Colonic mucosa (tissue), 4 donors: ENCODE measurements at regions not wholly inside any gene's neighbourhood (a gene's known extent, or its start where the extent isn't known, plus 50 kb on each side); places are given as distances from the start of the nearest gene placed in this dataset.

Source experiments
- DNase-seq: peaks from one replicate; pipeline ENCODE4 v3.0.0-alpha.2; 2020
- H3K27ac ChIP-seq: fragments of 200-600 bp; one replicate; pipeline ENCODE4 v1.8.0; 2021
- H3K27me3 ChIP-seq: fragments of 200-600 bp; one replicate; pipeline ENCODE4 v1.8.0; 2021
- H3K36me3 ChIP-seq: fragments of 200-600 bp; one replicate; pipeline ENCODE4 v1.8.0; 2021
- H3K4me1 ChIP-seq: fragments of 200-600 bp; one replicate; pipeline ENCODE4 v1.8.0; 2021; ENCODE audit warnings: mild to moderate bottlenecking
- H3K4me3 ChIP-seq: fragments of 200-600 bp; one replicate; pipeline ENCODE4 v1.8.0; 2021
- H3K9ac ChIP-seq, 2 donors: one replicate each; pipeline ENCODE4 v1.7.0; 2013; ENCODE audit warnings: control low read depth in 2 of 2, low read depth in 2 of 2, low read length in 2 of 2
- H3K9me3 ChIP-seq: fragments of 200-600 bp; one replicate; pipeline ENCODE4 v1.8.0; 2021
- intact Hi-C: fragments of 100-400 bp; cut with DNase I; formaldehyde crosslinking; loops from one replicate; pipeline ENCODE4 v1.14.1; 2022
- TF ChIP-seq, protein P1 (sequence below): fragments of 200-600 bp; IDR thresholded peaks from one replicate; pipeline ENCODE4 v1.8.0; 2022; ENCODE audit warnings: antibody characterized with exemption, mild to moderate bottlenecking
- donor health status: healthy.
- donor health status: DM: no; HTN: no; CAD: no.
- donor health status: DM: no; HTN: no; CAD: no.

DNA sequence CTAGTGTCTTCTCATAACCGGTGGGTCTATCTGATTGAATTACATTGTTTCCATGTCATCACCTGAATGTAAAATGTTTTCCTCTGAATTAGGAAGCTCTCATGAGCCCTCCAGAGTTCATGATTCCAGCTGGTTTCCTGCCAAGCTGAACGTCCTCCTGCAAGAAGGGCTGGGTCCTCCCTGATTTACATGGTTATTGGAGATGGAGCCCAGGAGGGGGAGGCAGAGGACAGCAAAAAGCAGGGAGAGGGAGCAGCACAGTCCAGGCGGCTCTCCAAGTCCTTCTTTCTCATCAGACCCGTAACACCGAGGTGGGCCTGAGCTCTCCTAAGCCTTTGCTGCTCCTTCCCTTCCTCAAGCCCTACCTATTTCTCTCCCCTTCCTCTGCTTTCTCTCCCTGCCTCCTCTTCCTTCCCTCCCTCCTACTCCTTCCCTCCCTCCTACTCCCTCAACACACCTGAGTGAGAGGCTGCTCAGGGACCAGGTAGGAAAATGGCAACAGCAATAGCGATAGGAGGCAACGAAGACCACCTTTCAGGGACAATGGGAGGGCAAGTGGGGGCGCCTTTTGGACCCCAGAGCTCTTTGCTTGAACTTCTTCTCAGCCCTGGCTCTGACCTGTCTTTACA, 265.9 kb downstream of the PRDM2 start:
- DNase-seq, result peak; percentile 40
- H3K4me1 ChIP-seq, result no peaks in the 10 kb centered on the region
- H3K9me3 ChIP-seq, result no peaks in the 10 kb centered on the region
- H3K9ac ChIP-seq, result no peak overlapping the region
- H3K27ac ChIP-seq, result no peak overlapping the region
- no peaks in the 10 kb centered on the region for H3K36me3 ChIP-seq
- H3K27me3 ChIP-seq, result no peaks in the 10 kb centered on the region
- H3K4me3 ChIP-seq, result no peak overlapping the region
- intact Hi-C loops, result loop anchor here (5.0 to 10.0 kb wide), 2 partner anchors 766 to 1129 kb away; no protein-coding TSS in a partner anchor
- TF ChIP-seq, protein P1, sequence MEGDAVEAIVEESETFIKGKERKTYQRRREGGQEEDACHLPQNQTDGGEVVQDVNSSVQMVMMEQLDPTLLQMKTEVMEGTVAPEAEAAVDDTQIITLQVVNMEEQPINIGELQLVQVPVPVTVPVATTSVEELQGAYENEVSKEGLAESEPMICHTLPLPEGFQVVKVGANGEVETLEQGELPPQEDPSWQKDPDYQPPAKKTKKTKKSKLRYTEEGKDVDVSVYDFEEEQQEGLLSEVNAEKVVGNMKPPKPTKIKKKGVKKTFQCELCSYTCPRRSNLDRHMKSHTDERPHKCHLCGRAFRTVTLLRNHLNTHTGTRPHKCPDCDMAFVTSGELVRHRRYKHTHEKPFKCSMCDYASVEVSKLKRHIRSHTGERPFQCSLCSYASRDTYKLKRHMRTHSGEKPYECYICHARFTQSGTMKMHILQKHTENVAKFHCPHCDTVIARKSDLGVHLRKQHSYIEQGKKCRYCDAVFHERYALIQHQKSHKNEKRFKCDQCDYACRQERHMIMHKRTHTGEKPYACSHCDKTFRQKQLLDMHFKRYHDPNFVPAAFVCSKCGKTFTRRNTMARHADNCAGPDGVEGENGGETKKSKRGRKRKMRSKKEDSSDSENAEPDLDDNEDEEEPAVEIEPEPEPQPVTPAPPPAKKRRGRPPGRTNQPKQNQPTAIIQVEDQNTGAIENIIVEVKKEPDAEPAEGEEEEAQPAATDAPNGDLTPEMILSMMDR, result no peak

DNA sequence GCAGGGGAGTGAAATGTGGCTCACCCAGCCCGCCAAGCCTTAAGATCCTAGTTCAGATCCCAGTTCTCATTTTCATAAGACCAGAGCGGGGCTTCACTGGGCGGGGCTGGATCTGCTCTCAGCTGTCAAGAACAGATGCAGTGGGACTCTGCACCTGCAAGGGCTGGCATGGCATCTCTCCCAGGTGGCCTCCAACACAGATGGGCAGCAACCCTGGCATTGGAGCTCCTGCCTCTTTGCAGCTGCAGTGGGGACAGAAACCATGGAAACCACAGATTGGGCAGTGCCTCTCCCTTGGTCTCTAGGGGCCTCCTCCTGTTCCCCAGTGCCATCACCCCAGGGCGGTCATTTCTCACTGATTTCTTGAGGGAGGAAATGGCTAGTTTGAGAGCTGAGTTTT, 267.7 kb downstream of the PRDM2 start:
- Histone ChIP-seq H3K36me3 (no peaks in the 10 kb centered on the region), H3K4me3 (no peak overlapping the region), H3K27me3 (no peaks in the 10 kb centered on the region), H3K27ac (no peak overlapping the region), H3K9ac (no peak overlapping the region), H3K4me1 (no peaks in the 10 kb centered on the region), H3K9me3 (no peaks in the 10 kb centered on the region)
- TF ChIP-seq, protein P1, result no peak
- intact Hi-C loops, result loop anchor here (5.0 to 10.0 kb wide), 2 partner anchors 765 to 1127 kb away; no protein-coding TSS in a partner anchor
- DNase-seq, result no peak

DNA sequence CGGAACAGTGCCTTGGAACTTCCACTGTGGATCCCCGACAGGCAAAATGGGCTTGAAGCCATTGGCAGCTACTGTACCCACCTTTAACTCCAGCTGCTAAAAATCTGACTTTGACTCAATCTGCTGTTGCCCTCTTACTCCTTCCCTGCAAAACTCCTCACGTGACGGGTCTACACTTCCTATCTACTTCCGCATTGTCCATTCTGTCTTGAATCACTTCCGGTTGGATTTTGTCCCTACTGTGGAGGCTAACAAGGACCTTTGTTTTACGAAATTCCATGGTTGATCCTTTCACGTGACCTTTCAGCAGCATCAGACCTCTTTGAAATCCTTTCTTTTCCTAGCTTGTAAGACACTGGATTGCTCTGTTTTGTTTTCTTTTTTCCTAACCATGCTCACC, 268.4 kb downstream of the PRDM2 start:
- H3K9me3 ChIP-seq, result no peaks in the 10 kb centered on the region
- no peak overlapping the region for H3K4me3 ChIP-seq
- TF ChIP-seq, protein P1, result no peak
- no peaks in the 10 kb centered on the region for H3K4me1 ChIP-seq
- no peak overlapping the region for H3K27ac ChIP-seq
- H3K9ac ChIP-seq, result no peak overlapping the region
- no peaks in the 10 kb centered on the region for H3K27me3 ChIP-seq
- H3K36me3 ChIP-seq, result no peaks in the 10 kb centered on the region
- intact Hi-C loops, result loop anchor here (5.0 to 10.0 kb wide), 2 partner anchors 764 to 1126 kb away; no protein-coding TSS in a partner anchor
- DNase-seq, result no peak

DNA sequence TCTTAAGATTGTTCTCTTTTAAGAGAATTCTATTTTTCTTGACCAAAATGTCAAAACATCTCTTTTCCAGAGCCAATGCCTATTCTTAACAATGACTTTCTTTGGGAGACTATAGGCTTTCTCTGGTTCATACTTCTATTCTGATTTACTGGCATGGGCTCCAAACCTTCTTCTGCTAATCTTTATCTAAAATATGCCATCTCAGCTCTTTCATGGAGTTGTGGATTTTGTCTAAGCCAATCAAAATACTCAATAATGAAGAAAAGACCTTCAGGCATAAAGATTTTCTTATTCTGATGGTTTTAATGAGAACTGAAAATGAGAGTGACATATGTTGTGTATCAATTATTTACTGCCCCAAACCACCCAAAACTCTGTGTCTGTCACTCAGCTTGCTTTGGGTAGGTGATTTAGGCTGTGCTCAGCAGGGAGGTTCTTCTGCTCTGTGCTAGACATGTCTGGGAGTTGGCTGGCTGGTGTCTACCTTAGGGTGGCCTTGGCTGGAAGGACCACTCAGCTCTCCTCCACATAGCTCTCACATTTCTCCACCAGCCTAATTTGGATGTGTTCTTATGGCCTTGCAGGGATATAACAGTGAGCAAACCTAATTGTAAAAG, 270.8 kb downstream of the PRDM2 start:
- TF ChIP-seq, protein P1, result no peak
- H3K9ac ChIP-seq, result no peak overlapping the region
- no peak overlapping the region for H3K27ac ChIP-seq
- H3K4me1 ChIP-seq, result no peaks in the 10 kb centered on the region
- H3K9me3 ChIP-seq, result no peaks in the 10 kb centered on the region
- intact Hi-C loops, result no loop called here
- no peak for DNase-seq
- H3K27me3 ChIP-seq, result no peaks in the 10 kb centered on the region
- no peak overlapping the region for H3K4me3 ChIP-seq
- H3K36me3 ChIP-seq, result no peaks in the 10 kb centered on the region

DNA sequence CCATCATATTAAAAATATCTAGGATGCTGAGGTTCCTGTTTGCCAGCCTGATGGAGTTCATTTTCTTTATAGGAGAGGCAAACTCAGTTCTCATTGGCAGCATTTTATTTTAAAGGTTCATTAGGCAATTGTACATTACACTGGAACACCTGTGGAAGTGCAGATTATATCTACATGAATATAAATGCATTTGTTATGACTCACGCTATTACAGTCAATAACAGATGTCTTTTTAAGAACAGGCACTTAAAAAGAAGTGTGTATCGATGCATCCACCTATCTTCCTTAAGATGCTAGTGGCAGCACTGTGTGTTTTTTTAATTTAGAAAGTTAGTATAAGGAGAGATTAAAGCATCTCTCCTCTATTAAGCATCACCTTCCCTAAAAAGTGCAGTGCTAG, 276.5 kb downstream of the PRDM2 start:
- H3K4me3 ChIP-seq, result no peak overlapping the region
- no peak overlapping the region for H3K9ac ChIP-seq
- H3K9me3 ChIP-seq, result no peaks in the 10 kb centered on the region
- H3K27me3 ChIP-seq, result no peaks in the 10 kb centered on the region
- H3K4me1 ChIP-seq, result no peaks in the 10 kb centered on the region
- intact Hi-C loops, result no loop called here
- no peak overlapping the region for H3K27ac ChIP-seq
- TF ChIP-seq, protein P1, result no peak
- no peaks in the 10 kb centered on the region for H3K36me3 ChIP-seq
- DNase-seq, result no peak
